HepG2 (cell line): ENCODE measurements at regions not wholly inside any gene's neighbourhood (a gene's known extent, or its start where the extent isn't known, plus 50 kb on each side); places are given as distances from the start of the nearest gene placed in this dataset.

Experiments
- ATF7 ChIP-seq, 2 experiments: fragments of 450-650 bp in 1 of 2; sonication (generic) in 1 of 2; formaldehyde crosslinking in 1 of 2; IDR thresholded peaks; 2 replicates each; pipeline versions ENCODE4 v1.4.0 to v1.6.1; 2016 to 2020; ENCODE audit warnings: antibody characterized with exemption in 1 of 2, mild to moderate bottlenecking in 1 of 2, missing genetic modification reagents in 1 of 2
- EHMT2 ChIP-seq: fragments of 200-600 bp; sonication (generic); IDR thresholded peaks from 2 replicates; pipeline ENCODE4 v1.7.0; 2017; ENCODE audit warnings: antibody characterized with exemption, low read depth, low read length, borderline replicate concordance
- ESRRA ChIP-seq: sonication (generic); formaldehyde crosslinking; IDR thresholded peaks from 2 replicates; pipeline ENCODE4 v1.5.1; 2020; ENCODE audit warnings: mild to moderate bottlenecking, low read depth, missing genetic modification reagents
- EZH2 ChIP-seq: conservative IDR thresholded peaks from 2 replicates; pipeline ENCODE4 v1.6.1; 2012; ENCODE audit warnings: mild to moderate bottlenecking, low read depth, low read length, moderate library complexity
- HMG20A ChIP-seq: IDR thresholded peaks from 2 replicates; pipeline ENCODE4 v1.6.1; 2016; ENCODE audit warnings: borderline replicate concordance
- NFE2 ChIP-seq: sonication (generic); formaldehyde crosslinking; IDR thresholded peaks from 2 replicates; pipeline ENCODE4 v1.4.0; 2020; ENCODE audit warnings: missing genetic modification reagents
- PHB2 ChIP-seq: fragments of 450-650 bp; IDR thresholded peaks from 2 replicates; pipeline ENCODE4 v1.6.1; 2018; ENCODE audit not compliant: partially characterized antibody
- TAF15 ChIP-seq: fragments of 200-400 bp; formaldehyde crosslinking; IDR thresholded peaks from one replicate; pipeline ENCODE4 v1.6.1; 2018; ENCODE audit warnings: mild to moderate bottlenecking, low read depth, low read length; ENCODE audit not compliant: poor library complexity, severe bottlenecking
- TBL1XR1 ChIP-seq: fragments of 150-350 bp; IDR thresholded peaks from 2 replicates; pipeline ENCODE4 v1.6.1; 2014; ENCODE audit warnings: borderline replicate concordance, low read length; ENCODE audit not compliant: partially characterized antibody
- TF ChIP-seq, protein P1 (sequence below): sonication (generic); formaldehyde crosslinking; IDR thresholded peaks from 2 replicates; pipeline ENCODE4 v1.5.0; 2020; ENCODE audit warnings: mild to moderate bottlenecking, missing genetic modification reagents, moderate library complexity
- TF ChIP-seq, protein P2 (sequence below): conservative IDR thresholded peaks from 2 replicates; pipeline ENCODE4 v1.6.1; 2018; ENCODE audit warnings: missing genetic modification reagents
- TF ChIP-seq, protein P3 (sequence below), 2 experiments: IDR thresholded peaks; 2 replicates each; pipeline ENCODE4 v1.6.1; 2011 to 2012; ENCODE audit warnings: low read length in 2 of 2, borderline replicate concordance in 1 of 2, low read depth in 1 of 2, mild to moderate bottlenecking in 1 of 2, moderate library complexity in 1 of 2

DNA sequence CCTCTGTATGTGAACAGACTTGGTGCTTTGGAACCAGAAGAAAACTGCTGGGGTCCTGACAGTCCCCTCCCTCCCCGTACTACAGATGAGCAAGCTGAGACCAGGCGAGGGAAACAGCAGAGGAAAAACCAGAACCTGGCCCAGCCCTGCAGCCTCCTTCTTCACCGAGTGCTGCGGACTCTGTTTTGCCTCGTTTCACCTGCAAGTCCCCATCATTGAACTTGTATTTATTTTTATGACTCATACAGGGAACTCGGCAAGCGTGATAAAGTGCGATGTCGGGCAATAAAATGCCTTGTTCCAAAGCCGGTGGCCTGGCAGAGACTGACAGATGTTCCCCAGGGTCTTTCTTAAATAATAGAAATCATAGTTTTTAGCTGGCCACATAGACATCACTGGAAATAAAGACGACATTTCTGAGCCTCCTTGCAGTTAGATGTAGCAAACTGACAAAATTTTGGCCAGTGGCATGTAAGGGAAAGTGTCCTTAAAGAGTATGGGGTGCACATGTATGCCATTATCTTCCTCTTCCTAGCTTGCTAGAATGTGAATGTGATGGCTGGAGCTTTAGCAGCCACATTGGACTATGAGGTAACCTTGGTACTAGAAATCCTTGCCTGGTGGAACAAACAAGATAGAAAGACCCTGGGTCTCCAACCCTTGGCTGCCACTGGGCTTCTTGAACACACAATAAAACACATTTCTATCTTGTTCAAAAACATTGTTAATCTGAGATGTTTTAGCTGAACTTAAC lies 128.6 kb downstream of the IRF8 start:
- TF ChIP-seq EZH2 (no peak), TAF15 (no peak), PHB2 (no peak), EHMT2 (no peak), HMG20A (CRISPR knock-in tag) (no peak), TBL1XR1 (no peak), ESRRA (CRISPR knock-in tag) (no peak), ATF7 (IDR thresholded peaks at IDR 0.05) (no peak), ATF7 (CRISPR knock-in tag; IDR thresholded peaks at IDR 0.05) (no peak), NFE2 (CRISPR knock-in tag) (no peak)
- TF ChIP-seq, protein P1, sequence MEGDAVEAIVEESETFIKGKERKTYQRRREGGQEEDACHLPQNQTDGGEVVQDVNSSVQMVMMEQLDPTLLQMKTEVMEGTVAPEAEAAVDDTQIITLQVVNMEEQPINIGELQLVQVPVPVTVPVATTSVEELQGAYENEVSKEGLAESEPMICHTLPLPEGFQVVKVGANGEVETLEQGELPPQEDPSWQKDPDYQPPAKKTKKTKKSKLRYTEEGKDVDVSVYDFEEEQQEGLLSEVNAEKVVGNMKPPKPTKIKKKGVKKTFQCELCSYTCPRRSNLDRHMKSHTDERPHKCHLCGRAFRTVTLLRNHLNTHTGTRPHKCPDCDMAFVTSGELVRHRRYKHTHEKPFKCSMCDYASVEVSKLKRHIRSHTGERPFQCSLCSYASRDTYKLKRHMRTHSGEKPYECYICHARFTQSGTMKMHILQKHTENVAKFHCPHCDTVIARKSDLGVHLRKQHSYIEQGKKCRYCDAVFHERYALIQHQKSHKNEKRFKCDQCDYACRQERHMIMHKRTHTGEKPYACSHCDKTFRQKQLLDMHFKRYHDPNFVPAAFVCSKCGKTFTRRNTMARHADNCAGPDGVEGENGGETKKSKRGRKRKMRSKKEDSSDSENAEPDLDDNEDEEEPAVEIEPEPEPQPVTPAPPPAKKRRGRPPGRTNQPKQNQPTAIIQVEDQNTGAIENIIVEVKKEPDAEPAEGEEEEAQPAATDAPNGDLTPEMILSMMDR (CRISPR knock-in tag): no peak
- TF ChIP-seq, protein P2, sequence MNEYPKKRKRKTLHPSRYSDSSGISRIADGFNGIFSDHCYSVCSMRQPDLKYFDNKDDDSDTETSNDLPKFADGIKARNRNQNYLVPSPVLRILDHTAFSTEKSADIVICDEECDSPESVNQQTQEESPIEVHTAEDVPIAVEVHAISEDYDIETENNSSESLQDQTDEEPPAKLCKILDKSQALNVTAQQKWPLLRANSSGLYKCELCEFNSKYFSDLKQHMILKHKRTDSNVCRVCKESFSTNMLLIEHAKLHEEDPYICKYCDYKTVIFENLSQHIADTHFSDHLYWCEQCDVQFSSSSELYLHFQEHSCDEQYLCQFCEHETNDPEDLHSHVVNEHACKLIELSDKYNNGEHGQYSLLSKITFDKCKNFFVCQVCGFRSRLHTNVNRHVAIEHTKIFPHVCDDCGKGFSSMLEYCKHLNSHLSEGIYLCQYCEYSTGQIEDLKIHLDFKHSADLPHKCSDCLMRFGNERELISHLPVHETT (CRISPR knock-in tag): no peak
- TF ChIP-seq, protein P3, sequence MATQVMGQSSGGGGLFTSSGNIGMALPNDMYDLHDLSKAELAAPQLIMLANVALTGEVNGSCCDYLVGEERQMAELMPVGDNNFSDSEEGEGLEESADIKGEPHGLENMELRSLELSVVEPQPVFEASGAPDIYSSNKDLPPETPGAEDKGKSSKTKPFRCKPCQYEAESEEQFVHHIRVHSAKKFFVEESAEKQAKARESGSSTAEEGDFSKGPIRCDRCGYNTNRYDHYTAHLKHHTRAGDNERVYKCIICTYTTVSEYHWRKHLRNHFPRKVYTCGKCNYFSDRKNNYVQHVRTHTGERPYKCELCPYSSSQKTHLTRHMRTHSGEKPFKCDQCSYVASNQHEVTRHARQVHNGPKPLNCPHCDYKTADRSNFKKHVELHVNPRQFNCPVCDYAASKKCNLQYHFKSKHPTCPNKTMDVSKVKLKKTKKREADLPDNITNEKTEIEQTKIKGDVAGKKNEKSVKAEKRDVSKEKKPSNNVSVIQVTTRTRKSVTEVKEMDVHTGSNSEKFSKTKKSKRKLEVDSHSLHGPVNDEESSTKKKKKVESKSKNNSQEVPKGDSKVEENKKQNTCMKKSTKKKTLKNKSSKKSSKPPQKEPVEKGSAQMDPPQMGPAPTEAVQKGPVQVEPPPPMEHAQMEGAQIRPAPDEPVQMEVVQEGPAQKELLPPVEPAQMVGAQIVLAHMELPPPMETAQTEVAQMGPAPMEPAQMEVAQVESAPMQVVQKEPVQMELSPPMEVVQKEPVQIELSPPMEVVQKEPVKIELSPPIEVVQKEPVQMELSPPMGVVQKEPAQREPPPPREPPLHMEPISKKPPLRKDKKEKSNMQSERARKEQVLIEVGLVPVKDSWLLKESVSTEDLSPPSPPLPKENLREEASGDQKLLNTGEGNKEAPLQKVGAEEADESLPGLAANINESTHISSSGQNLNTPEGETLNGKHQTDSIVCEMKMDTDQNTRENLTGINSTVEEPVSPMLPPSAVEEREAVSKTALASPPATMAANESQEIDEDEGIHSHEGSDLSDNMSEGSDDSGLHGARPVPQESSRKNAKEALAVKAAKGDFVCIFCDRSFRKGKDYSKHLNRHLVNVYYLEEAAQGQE (IDR thresholded peaks at IDR 0.05; ENCODE audit: borderline replicate concordance in 1 of 2, low read depth in 1 of 2, low read length in 2 of 2): no peak
